GM19023 (cell line): ENCODE measurements at regions not wholly inside any gene's neighbourhood (a gene's known extent, or its start where the extent isn't known, plus 50 kb on each side); places are given as distances from the start of the nearest gene placed in this dataset.

Experiments used
- ATAC-seq: cut with Tn5 transposase; IDR thresholded peaks from one replicate; pipeline ENCODE4 v1.9.1; 2021; ENCODE audit warnings: mild to moderate bottlenecking, moderate library complexity; ENCODE audit not compliant: unreplicated experiment

- ATAC-seq, result no peak
Observed at GRCh38 chr6:71512256-71512655, 223.6 kb downstream of the OGFRL1 start.

DNA sequence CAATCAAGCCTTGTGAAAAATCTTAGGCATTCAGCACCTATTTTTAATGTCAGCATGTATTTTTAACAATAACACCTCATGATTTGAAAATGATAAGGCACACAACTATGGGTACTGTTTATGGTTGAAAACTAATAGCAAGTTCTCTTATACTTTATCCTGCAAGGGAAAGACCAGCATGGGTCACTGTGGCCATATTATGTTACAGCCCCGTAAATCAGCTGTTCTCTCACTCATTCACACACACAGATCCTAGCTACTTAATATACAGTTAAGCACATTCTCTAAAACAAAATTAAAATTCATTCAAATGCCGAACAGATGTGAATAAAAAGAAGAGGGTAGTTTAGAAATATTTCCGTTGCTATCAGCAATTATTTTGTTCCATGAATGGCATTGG is 224.4 kb downstream of the OGFRL1 start:
- no peak for ATAC-seq

GRCh38 chr6:71523548-71523947 is 234.9 kb downstream of the OGFRL1 start:
- ATAC-seq, result no peak

DNA sequence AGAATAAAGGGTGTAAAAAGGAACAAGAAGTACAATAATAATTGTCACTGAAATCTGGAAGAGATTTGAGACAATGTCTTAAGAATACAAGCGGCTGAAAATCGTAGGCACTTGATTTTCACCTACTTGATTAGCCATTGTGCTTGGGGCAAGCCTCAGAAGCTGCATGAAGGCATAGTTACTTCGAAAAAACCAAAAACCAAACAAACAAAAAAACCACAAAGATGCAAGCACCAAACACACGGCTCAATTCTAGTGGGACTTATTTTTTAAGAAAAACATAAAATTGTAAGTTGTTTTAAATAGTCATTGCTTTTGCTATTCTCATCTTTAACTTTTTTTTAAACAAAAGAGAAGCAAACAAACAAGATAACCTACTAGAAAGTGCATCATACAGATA is 235.6 kb downstream of the OGFRL1 start:
- ATAC-seq, result no peak

- ATAC-seq, result no peak
Observed at GRCh38 chr6:71527886-71528285, 239.3 kb downstream of the OGFRL1 start.

GRCh38 chr6:71529026-71529425 is 240.4 kb downstream of the OGFRL1 start:
- ATAC-seq, result no peak

- no peak for ATAC-seq
Observed at GRCh38 chr6:71529769-71530168, 241.2 kb downstream of the OGFRL1 start.

- ATAC-seq, result no peak
Observed at GRCh38 chr6:71531006-71531405, 242.4 kb downstream of the OGFRL1 start.

DNA sequence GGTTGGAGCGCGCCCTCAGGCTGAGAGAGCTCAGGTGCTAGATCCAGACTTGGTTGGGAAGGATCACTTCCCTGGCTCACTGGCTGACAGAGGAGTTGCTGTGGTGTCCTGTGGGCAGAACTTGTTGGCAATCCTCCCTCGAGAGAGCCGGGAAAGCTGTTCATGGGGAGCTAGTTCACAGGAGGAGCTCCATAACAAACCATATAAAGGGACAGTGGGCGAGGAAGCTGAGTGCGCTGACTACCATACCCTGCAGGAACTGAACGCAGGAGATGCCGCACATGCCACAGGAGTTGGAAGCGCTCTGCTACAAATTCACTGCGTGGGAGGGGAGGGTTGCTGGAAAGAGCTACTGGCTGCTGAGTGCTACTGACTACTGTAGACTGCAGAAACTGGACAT is 243.2 kb downstream of the OGFRL1 start:
- no peak for ATAC-seq

DNA sequence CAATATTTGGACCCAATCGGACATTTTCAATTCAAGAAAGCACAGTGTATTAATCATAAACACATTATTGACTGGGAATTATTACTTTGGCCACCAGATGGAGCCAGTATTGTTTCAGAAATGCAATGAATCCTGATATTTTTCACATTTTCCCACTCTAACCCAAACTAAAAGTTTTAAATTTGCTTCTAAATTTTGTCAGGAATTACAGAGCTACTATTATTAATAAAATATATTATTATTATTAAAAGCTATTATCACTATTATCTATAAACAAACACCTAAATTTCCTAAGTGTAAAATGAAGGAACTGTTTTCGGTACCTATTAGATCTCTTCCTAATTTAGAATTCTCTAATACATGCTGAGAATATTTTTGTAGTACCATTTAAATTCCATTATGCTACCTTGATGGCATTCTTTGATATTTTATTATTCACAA is 245.3 kb downstream of the OGFRL1 start:
- no peak for ATAC-seq

DNA sequence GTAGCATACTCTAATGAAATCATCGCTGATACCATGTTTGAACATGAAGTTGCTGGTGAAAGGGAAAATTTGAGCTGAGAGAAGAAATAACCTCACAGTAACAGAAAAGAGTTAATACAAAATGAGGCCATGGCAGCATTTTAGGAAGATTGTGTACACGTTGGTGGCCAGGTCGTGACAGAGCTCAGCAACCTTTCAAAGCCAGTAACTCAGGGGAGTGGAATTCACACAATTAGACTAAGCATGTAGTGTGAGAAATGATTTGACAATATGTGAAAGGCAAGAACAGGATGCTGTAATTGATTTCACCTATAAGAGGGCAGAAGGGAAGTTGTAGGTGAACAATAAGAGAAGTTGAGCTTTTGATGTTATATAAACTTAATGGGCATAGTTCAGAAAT is 246.3 kb downstream of the OGFRL1 start:
- no peak for ATAC-seq

- ATAC-seq, result no peak
Observed at GRCh38 chr6:71537717-71538116, 249.1 kb downstream of the OGFRL1 start.

DNA sequence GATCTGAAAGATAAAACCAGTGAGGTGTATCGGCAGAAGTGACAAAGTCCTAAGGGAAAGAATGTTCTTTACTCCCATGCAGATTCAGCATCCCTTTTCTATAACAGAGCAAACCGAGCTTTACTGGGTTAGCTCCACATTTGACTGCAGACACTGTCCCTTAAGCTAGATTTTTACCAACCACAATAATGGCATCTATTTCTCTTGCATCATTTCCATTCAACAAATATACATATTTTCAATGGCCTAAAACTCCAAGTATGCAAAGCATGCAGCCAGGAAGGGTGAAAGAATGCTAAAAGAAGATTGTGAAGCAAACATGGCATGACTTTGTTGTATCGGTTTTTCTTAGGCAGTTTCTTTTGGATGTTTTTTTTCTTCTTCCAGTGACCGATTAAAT is 255.4 kb downstream of the OGFRL1 start:
- ATAC-seq, result no peak

DNA sequence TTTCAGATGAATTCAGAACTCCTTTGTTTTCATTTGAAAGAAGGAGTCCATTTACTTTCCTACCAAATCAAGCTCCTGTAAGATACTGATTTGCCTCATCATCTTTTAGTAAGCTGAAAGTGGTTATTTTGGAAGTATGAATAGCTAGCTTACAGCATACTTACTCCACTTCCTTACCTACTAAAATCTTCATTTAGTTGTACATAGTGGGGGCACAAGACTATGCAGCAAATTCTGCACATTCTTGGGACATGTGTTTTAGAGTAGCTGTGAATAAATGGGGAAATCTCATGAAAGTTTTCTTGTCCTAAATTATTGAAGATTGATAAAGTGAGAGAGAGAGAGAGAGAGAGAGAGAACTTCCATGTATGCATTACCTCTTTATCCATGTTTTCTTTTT is 256.3 kb downstream of the OGFRL1 start:
- ATAC-seq, result no peak

DNA sequence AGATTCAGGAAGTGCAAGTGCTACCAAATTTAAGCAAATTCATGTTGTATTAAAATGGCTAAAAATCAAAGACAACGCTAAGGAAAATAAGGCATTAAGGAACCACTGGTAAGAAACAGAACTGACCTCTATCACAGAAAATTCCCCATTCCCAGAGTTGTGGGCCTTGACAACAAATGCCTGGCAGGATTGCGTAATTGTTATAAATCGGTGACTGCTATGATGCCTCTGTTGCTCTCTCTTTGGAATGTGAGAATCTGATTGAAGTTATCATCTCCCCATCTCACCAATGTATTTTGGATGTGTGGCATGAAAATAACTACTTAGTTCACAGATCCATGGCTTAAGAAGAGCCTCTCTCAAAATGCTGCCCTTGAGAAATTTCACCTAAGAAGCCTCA is 257.3 kb downstream of the OGFRL1 start:
- ATAC-seq, result no peak

DNA sequence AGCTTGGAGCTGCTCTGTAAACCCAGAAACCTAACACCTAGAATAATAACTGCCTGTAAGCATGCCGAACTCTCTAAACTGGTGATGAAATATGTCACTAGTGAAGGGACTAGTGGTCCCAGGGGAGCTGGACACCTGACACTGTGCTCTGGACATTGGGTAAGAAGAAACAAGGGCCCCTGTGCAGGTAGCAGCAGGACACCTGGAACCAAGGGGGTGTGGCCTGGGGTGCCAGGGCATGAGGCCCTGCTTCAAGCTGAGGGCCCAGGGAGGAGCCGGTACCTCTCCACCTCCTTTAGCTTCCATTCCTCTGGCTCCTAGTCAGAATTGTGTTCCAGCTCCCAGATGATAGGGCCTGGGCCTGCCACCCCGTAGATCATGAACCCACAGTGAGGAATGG is 263.2 kb downstream of the OGFRL1 start:
- no peak for ATAC-seq

- no peak for ATAC-seq
Observed at GRCh38 chr6:71556141-71556540, 267.5 kb downstream of the OGFRL1 start.

DNA sequence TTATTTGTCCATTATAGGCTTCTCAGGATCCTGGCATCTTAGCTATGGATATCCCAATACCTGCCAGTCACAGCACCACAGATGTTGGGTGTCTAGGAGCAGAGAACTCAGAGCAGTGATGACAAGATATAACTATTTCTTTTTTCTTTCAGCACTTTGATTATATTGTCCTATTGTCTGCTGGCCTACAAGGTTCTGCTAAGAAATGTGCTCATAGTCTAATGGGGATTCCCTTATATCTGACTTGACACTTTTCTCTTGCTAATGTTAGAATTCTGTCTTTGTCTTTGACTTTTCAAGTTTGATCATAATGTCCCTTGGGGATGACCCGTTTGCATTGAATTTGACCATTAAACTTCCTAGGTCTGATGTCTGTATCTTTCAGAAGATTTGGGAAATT is 270.4 kb downstream of the OGFRL1 start:
- no peak for ATAC-seq

- no peak for ATAC-seq
Observed at GRCh38 chr6:71567562-71567961, 279.0 kb downstream of the OGFRL1 start.

- no peak for ATAC-seq
Observed at GRCh38 chr6:71577766-71578165, 289.2 kb downstream of the OGFRL1 start.

DNA sequence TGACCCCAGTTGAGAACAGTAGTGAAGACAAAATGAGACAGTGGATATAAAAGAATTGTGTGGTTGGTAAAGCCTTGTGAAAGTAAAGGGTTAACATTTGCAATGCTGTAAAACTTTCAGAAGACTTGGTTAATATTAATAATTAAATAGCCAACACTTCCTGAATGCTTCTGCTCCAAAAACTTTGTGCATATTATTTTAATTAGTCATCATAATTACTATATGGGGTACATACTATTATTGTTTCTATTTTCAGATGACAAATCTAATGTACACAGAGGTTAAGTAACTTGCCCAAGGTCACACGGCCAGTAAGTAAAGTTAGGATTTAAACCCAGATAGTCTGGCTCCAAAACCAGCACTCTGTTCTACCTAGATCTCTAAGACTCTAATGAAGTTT is 291.3 kb downstream of the OGFRL1 start:
- ATAC-seq, result no peak

GRCh38 chr6:71582820-71583219 is 294.2 kb downstream of the OGFRL1 start:
- no peak for ATAC-seq

DNA sequence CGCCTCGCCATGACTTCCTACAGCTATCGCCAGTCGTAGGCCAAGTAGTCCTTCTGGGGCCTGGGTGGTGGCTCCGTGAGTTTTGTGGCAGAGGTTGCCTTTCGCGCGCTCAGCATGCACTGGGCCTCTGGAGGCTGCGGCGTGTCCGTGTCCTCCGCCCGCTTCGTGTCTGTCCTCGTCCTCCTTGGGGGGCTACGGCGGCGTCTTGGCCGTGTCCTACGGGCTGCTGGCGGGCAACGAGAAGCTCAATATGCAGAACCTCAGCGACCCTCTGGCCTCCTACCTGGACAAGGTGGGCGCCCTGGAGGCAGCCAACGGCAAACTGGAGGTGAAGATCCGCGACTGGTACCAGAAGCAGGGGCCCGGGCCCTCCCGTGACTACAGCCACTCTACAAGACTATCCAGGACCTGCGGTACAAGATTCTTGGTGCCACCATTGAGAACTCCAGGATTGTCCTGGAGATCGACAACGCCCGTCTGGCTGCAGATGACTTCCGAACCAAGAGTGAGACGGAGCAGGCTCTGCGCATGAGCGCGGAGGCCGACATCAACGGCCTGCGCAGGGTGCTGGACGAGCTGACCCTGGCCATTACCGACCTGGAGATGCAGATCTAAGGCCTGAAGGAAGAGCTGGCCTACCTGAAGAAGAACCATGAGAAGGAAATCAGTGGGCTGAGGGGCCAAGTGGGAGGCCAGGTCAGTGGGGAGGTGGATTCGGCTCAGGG is 296.3 kb downstream of the OGFRL1 start:
- no peak for ATAC-seq
